Inflammatory macrophage treated with lipopolysaccharide for 1 hour (primary cell): ENCODE measurements at regions not wholly inside any gene's neighbourhood (a gene's known extent, or its start where the extent isn't known, plus 50 kb on each side); places are given as distances from the start of the nearest gene placed in this dataset.
A peak's percentile ranks its signal among the peaks of the same experiment; 100 is the strongest.
"Not testable (repeated sequence)": the region's sequence is repeated elsewhere in the genome, so short reads cannot be mapped to it uniquely, and the experiment has no call there.

ENCODE experiments used
- DNase-seq, 2 donors: peaks; one replicate each; pipeline ENCODE4 v3.0.0-alpha.2; 2020 to 2022

DNA sequence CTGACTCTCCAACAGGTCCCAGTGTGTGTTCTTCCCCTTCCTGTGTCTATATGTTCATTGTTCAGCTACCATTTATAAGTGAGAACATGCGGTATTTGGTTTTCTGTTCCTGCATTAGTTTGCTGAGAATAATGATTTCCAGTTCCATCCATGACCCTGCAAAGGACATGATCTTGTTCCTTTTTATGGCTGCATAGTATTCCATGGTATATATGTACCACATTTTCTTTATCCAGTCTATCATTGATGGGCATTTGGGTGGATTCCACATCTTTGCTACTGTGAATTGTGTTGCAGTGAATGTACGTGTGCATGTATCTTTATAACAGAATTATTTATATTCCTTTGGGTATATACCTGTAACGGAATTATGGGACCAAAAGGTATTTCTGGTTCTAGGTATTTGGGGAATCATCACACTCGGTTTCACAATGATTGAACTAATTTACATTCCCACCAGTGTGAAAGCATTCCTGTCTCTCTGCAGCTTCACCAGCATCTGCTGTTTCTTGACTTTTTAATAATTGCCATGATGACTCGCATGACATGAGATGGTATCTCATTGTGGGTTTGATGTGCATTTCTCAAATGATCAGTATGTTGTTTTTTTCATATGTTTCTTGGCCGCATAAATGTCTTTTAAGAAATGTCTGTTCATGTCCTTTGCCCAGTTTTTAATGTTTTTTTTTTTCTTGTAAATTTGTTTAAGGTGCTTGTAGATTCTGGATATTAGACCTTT lies 60.2 kb downstream of the LSMEM1 start:
- no peak for DNase-seq

- DNase-seq: no peak
Observed at GRCh38 chr7:112546723-112547513, 66.1 kb downstream of the LSMEM1 start.

- no peak for DNase-seq
Observed at GRCh38 chr7:112547916-112548315, 67.1 kb downstream of the LSMEM1 start.

GRCh38 chr7:112550468-112551060 lies 69.8 kb downstream of the LSMEM1 start:
- peak; percentile 45 to 82 for DNase-seq

DNA sequence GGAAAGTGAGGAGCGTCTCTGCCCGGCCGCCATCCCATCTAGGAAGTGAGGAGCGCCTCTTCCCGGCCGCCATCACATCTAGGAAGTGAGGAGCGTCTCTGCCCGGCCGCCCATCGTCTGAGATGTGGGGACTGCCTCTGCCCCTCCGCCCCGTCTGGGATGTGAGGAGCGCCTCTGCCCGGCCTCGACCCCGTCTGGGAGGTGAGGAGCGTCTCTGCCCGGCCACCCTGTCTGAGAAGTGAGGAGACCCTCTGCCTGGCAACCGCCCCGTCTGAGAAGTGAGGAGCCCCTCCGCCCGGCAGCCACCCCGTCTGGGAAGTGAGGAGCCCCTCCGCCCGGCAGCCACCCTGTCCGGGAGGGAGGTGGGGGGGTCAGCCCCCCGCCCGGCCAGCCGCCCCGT lies 70.7 kb downstream of the LSMEM1 start:
- not testable (repeated sequence) for DNase-seq

DNA sequence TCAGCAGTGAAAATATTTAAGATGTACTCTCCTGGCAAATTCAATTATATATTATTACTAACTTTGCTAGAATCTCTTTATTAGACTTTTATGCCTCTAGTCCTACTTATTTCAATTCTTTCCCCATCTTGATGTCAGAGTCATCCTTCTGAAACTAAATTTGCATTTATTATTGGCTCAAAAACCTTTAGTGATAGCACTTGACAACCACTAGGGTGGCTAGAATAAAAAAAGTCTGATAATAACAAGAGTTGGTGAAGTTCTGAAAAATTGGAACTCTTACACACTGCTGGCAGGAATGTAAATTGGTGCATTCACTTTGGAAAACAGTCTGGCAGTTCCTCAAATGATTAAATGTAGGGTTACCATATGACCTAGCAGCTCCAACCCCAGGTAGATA lies 73.8 kb downstream of the LSMEM1 start:
- no peak for DNase-seq

- DNase-seq: peak in 1 of 2 donors; percentile 9
Observed at GRCh38 chr7:112556633-112557032, 75.8 kb downstream of the LSMEM1 start.

DNA sequence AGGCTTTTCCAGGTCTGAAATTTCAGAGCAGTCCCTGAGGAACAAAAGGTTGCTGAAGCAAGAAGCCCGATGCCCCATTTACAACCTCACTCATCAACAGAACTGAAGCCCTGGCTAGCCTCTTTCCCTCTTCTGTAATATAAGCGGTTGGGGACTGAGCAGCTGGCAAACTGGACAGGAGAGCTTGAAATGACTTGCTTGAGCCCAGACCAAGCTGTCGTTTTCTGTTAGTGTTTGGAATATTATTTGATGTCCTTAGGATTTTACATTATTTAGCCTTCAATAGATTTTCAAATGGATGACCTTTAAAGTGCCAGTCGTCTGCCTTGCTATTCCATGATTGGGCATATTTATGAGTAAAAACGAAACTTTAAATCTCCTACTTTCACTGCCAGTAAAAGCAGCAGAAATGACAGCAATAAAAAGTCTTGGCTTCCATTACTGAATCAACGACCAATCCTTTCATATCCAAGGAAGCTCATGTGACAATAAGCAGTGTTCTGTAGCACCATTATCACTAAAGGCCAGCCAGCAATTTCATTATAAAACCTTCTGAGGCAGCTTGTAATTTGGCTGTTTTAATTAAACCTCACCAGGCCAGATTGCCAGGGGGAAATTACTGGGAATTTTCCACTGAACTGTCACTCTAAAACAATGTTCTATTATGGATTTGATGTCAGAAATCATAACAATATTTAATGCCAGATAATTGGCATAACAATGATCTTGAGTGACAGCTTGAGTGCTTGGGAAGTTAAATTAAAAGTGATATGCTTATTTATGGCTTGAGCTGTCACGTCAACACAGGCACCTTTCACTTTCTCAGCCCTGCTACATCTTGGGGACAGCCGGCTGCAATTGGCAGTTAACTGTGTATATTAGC lies 85.9 kb downstream of the LSMEM1 start:
- no peak for DNase-seq

DNA sequence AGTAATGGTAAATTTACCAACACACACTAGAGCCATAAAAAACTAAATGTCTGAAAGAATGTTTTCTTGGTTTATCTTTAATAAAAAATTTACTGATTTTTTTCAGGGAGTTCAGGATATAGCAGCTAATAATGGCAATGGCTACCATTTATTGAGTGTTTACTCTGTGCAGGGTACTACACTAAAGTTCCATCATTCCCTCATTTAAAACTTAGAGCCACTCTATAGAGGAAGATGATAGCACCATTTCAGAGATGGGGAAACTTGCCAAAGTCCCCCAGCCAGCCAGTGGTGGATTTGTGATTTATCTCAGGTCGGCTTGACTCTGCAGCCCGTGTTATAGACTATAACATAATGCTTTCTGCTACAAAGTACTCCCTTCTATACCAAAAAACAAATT lies 86.6 kb downstream of the LSMEM1 start:
- no peak for DNase-seq

DNA sequence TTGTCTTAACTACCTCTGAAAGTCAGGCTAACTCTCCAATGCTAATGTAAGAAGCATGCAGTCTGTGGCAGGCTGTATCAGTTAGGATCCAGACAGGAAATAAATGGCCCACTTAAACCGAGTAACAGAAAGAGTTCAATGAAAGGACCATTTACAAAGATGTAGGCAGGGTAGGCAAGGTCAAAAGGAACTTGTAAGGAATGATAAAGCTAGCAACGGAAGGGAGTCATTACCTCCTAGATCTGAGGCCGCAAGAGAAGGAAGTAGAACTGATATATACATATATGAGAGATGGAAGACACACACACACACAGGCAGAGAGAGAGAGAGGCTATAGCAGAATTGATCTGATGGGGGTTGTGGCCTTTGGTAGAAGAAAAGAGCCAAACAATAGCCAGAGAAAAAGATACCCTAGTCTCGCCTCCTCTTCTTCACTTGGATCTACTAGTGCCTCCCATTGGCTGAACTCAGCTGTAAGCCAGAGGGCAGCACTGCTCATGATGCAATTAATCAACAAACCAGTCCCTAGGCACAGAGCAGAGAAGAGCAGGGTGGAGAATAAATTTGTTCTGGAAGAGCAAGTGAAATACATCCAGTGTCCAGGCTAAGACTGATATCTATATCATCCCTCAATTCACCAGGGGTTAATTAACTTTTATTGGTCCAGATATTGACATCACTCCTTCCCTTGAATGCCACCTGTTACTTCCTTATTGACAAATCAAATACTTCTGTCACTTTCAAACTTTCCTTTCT lies 91.2 kb downstream of the LSMEM1 start:
- no peak for DNase-seq

- DNase-seq: no peak
Observed at GRCh38 chr7:112572669-112573301, 92.0 kb downstream of the LSMEM1 start.

DNA sequence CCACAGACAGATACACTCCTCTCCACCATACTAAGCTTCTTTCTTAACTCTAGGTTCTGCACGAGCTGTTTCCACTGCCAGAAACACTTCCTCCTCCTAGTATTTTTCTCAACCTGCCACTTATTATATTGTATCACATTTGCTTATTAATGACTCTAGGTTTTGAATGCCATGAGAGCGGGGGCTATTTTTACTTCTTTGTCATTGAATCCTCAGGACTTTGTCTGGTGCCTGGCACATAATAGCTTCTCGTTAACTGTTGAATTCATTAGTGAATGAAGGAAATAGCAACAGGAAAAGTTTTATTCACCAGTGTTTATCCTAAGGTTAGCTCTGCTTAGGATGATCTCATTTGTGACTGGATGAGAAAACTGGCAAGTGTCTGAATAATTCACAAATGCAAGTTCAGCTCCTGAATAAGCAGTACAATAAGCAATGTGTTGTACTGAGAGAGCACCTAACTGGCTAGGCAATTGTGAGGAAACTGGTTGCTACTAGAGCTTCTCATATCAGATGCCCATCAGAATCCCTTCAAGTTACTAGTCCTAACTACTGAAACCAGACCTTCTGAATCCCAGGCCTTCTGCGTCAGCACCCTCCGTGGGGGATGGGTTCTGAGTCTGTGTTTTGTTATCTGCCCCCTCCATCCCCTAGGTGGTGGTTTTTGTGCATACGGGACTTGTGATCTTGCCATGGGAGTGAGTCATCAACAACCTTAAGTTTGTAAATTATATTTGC lies 92.7 kb downstream of the LSMEM1 start:
- no peak for DNase-seq

DNA sequence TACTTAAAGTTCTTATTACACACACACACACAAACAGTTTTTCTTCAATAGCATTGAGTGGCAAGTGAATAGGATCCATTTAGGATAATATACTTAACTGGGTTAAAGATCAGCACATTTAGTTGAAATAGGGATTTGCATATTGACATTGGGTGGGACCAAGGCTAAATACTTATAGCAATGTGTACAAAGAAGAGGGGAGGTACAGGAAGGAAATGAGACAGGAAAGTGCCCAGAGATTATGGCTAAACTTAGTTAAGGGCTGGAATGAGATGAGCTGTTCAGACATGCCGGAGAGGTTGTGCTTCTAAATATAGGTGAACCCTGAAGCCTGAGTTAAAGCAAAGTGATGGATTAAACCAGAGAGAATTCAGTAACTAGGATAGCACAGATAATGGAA lies 95.1 kb downstream of the LSMEM1 start:
- no peak for DNase-seq

DNA sequence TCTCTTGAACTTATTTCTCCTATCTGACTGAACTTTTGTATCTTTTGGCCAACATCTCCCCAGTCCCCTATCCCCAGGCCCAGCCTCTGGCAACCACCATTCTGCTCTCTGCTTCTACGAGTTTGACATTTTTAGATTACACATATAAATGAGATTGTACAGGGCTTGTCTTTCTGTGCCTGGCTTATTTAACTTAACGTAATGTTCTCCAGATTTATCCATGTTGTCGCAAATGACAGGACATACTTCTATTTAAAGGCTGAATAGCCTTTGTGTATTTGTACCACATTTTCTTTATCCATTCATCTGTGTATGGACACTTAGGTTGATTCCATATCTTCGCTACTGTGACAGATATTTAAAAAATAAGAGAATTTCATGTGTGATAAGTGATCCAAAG lies 98.6 kb downstream of the LSMEM1 start:
- DNase-seq: no peak

GRCh38 chr7:112580717-112581435 lies 100.1 kb downstream of the LSMEM1 start:
- DNase-seq: no peak

GRCh38 chr7:112581529-112581928 lies 100.7 kb downstream of the LSMEM1 start:
- DNase-seq: no peak

DNA sequence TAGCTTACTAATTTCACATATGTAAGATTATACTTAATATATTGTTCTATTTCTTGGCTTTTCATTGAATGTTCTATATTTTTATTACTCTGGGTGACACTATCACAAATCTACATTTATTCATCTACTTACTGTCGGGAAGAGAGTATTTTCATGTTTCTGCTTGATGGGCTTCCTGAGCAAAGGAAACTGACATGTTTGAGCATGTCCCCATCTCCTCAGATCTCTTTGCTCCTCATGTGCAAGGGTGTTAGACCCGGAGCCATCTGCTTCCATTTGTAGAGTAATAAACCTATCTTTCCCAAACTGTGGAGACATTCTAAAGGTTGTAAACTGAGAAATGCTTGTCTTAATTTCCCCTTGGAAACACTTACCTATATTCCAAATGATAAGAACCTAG lies 103.5 kb downstream of the LSMEM1 start:
- DNase-seq: no peak

- no peak for DNase-seq
Observed at GRCh38 chr7:112587504-112587903, 106.7 kb downstream of the LSMEM1 start.

GRCh38 chr7:112592565-112593263 lies 111.9 kb downstream of the LSMEM1 start:
- not testable (repeated sequence) for DNase-seq

DNA sequence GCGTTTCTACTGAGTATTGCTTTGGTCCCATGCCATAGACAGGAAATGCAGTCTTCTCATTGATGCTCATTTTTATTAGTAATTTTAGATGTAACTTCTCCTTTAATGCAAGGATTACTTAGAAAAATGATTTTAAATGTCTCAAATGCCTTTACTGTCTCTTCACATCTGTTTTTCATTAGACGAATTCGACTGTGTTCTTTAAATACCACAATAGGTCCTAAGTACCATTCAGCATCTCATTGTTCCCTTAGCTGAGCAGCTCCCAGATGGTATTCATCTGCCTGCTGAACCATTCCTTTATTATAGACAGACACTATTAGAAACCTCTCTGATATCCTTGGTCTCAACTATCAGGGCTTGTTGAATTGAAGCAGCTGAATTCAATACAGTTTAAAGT lies 113.6 kb downstream of the LSMEM1 start:
- DNase-seq: no peak
